Activated CD4-positive, alpha-beta T cell treated with anti-CD3 and anti-CD28 coated beads, Interleukin-2, amount 50 U/mL, for 1 hour (primary cell): ENCODE measurements at regions not wholly inside any gene's neighbourhood (a gene's known extent, or its start where the extent isn't known, plus 50 kb on each side); places are given as distances from the start of the nearest gene placed in this dataset.

Experiments
- DNase-seq: peaks from one replicate; pipeline ENCODE4 v3.0.0-alpha.2; 2020

- no peak for DNase-seq
Observed at GRCh38 chr6:79764747-79765146, 133.6 kb downstream of the SH3BGRL2 start.

GRCh38 chr6:79763301-79763700 lies 132.2 kb downstream of the SH3BGRL2 start:
- DNase-seq = no peak

- no peak for DNase-seq
Observed at GRCh38 chr6:79762370-79762769, 131.2 kb downstream of the SH3BGRL2 start.

GRCh38 chr6:79756496-79756895 lies 125.4 kb downstream of the SH3BGRL2 start:
- DNase-seq = no peak

GRCh38 chr6:79755967-79756366 lies 124.8 kb downstream of the SH3BGRL2 start:
- DNase-seq = no peak
